Panc1 (cell line): ENCODE measurements at regions not wholly inside any gene's neighbourhood (a gene's known extent, or its start where the extent isn't known, plus 50 kb on each side); places are given as distances from the start of the nearest gene placed in this dataset.

ENCODE experiments used
- TCF7L2 ChIP-seq: IDR thresholded peaks from 2 replicates; pipeline ENCODE4 v1.6.1; 2011; ENCODE audit warnings: mild to moderate bottlenecking, low read depth, low read length, inconsistent platforms
- TF ChIP-seq, protein P1 (sequence below): fragments of 450-650 bp; IDR thresholded peaks from 2 replicates; pipeline ENCODE4 v1.5.1; 2017; ENCODE audit warnings: mild to moderate bottlenecking

GRCh38 chr7:24108906-24109376 lies 175.0 kb upstream of the NPY start:
- TF ChIP-seq, protein P1, sequence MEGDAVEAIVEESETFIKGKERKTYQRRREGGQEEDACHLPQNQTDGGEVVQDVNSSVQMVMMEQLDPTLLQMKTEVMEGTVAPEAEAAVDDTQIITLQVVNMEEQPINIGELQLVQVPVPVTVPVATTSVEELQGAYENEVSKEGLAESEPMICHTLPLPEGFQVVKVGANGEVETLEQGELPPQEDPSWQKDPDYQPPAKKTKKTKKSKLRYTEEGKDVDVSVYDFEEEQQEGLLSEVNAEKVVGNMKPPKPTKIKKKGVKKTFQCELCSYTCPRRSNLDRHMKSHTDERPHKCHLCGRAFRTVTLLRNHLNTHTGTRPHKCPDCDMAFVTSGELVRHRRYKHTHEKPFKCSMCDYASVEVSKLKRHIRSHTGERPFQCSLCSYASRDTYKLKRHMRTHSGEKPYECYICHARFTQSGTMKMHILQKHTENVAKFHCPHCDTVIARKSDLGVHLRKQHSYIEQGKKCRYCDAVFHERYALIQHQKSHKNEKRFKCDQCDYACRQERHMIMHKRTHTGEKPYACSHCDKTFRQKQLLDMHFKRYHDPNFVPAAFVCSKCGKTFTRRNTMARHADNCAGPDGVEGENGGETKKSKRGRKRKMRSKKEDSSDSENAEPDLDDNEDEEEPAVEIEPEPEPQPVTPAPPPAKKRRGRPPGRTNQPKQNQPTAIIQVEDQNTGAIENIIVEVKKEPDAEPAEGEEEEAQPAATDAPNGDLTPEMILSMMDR: no peak
- TF ChIP-seq TCF7L2: no peak
